AG04450 (cell line): ENCODE measurements at regions not wholly inside any gene's neighbourhood (a gene's known extent, or its start where the extent isn't known, plus 50 kb on each side); places are given as distances from the start of the nearest gene placed in this dataset.

Source experiments
- CTCF ChIA-PET: fragments of 300-600, 350-600 bp; formaldehyde crosslinking; extraction: SDS; loops from one replicate; lab custom pipeline; 2022; ENCODE audit warnings: antibody characterized with exemption, inconsistent platforms; lab: Charles Lee
- POLR2A ChIA-PET: fragments of 350-600 bp; formaldehyde crosslinking; extraction: SDS; loops from one replicate; lab custom pipeline; 2021; ENCODE audit warnings: antibody characterized with exemption, inconsistent platforms; lab: Yijun Ruan, JAX
- DNase-seq: peaks from one replicate; pipeline ENCODE4 v3.0.0-alpha.2; 2011; ENCODE audit warnings: low read depth, low spot score
- H3K27ac ChIP-seq: one replicate; pipeline ENCODE4 v1.5.1; 2012; ENCODE audit warnings: low read depth, low read length, control low read depth
- H3K27me3 ChIP-seq: one replicate; pipeline ENCODE4 v1.6.0; 2012; ENCODE audit warnings: low read length; ENCODE audit not compliant: control insufficient read depth, insufficient read depth
- H3K4me3 ChIP-seq: 2 replicates; pipeline ENCODE4 v1.5.1; 2011; ENCODE audit warnings: mild to moderate bottlenecking, low read depth, low read length, control low read depth
- H3K9me3 ChIP-seq: 2 replicates; pipeline ENCODE4 v1.5.1; 2012; ENCODE audit warnings: low read length; ENCODE audit not compliant: control insufficient read depth, insufficient read depth
- TF ChIP-seq, protein P1 (sequence below): IDR thresholded peaks from 2 replicates; pipeline ENCODE4 v1.5.1; 2011; ENCODE audit warnings: low read depth, low read length, control low read depth, inconsistent platforms

DNA sequence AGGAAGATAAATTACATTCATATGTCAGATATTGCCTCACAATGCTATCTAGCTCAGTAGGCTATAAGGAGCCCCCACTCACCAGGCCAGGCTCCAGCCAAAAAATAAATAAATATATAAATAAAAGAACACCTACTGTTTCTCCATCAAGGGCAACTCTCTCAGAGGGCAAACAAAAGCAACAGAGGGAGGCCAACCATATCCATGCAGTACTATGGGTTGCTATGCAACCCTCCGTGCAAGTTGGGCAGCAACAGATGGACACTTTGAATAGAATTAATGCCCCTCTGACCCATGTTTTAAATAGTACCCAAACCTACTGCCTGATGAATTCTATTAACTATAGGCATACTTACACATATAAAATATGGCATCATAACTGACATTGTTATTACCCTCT lies 279.8 kb upstream of the EDNRB start:
- Histone ChIP-seq H3K27me3 (no peaks in the 10 kb centered on the region), H3K27ac (no peak overlapping the region), H3K9me3 (no peaks in the 10 kb centered on the region), H3K4me3 (no peak overlapping the region)
- ChIA-PET POLR2A (no interaction called here), CTCF (no interaction called here)
- TF ChIP-seq, protein P1, sequence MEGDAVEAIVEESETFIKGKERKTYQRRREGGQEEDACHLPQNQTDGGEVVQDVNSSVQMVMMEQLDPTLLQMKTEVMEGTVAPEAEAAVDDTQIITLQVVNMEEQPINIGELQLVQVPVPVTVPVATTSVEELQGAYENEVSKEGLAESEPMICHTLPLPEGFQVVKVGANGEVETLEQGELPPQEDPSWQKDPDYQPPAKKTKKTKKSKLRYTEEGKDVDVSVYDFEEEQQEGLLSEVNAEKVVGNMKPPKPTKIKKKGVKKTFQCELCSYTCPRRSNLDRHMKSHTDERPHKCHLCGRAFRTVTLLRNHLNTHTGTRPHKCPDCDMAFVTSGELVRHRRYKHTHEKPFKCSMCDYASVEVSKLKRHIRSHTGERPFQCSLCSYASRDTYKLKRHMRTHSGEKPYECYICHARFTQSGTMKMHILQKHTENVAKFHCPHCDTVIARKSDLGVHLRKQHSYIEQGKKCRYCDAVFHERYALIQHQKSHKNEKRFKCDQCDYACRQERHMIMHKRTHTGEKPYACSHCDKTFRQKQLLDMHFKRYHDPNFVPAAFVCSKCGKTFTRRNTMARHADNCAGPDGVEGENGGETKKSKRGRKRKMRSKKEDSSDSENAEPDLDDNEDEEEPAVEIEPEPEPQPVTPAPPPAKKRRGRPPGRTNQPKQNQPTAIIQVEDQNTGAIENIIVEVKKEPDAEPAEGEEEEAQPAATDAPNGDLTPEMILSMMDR: no peak
- DNase-seq: no peak

DNA sequence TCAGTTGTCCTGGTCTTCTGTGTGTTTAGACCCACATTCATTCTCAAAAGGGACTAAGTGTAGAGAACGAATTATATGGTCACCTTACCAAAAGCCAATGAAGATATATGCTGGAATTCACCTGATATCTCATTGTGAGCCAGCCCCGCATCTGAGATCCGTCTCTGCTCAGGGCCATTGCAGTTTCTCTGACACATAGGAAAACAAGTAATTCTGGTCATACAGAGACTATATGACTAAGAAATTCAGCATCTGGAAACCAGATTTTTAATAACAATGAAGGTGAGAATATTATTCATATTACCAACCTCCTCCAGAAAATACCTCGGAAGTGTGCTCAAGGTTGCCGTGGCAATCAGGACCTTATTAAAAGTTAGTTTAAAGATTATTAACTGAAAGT lies 278.6 kb upstream of the EDNRB start:
- no peak for DNase-seq

DNA sequence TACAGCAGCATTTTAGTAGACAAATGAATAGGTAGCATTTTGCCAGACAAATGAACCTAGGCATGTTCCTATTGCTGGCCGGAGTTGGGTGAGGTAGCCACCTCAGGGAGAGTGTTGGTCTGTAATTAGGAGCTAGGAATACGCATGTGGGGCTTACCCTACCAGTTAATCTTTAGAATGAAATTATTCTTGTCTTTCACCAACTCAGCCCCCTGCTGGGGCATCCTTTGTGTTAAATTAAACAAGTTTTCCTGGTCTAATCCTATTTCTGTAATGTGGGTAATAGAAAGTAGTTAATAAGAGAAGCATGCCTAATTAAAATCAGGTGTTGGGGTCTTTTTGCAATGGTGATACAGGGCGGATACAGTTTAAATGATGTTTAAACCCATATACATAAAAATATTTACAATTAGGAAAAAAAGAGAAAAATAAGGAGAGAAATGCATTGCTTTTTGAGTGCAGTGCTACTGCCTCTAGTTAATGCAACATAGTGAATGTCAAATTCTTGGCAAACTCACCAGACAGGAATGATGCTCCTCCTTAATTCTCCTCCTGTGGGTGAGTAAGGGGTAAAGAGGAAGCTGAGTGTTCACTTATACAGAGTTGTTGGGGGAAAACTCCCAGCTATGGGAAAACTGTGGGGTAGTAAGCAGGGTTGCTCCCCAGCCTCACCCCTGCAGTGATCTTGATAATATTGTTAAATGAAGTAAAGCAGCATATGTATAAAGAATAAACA lies 276.4 kb upstream of the EDNRB start:
- DNase-seq: no peak
- H3K27me3 ChIP-seq: no peaks in the 10 kb centered on the region
- H3K4me3 ChIP-seq: no peak overlapping the region
- H3K27ac ChIP-seq: no peak overlapping the region
- ChIA-PET CTCF (no interaction called here), POLR2A (no interaction called here)
- no peaks in the 10 kb centered on the region for H3K9me3 ChIP-seq
- TF ChIP-seq, protein P1: no peak

More for the DNA sequence above, 278.6 kb upstream of the EDNRB start:
- Histone ChIP-seq H3K27ac (no peak overlapping the region), H3K4me3 (no peak overlapping the region), H3K9me3 (no peaks in the 10 kb centered on the region), H3K27me3 (no peaks in the 10 kb centered on the region)
- ChIA-PET POLR2A (no interaction called here), CTCF (no interaction called here)
- TF ChIP-seq, protein P1: no peak

DNA sequence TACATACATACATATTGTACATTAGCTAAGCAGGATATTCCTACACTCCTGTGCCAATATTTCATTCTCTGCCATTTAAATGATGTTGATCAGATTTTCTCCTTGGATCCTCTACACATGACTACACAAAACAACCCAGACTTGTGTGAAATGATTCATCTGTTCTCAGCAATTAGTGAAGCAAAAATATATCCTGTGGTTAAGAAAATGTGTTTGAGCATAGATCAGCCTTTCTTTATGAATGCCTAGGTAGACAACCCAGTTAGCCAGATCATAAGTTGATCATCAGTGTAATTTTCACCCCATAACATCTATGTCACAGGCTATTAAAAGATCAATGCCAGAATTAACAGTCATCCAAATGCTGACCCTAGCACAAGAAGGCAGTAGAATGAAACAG lies 275.2 kb upstream of the EDNRB start:
- CTCF ChIA-PET: no interaction called here
- TF ChIP-seq, protein P1: no peak
- DNase-seq: no peak

DNA sequence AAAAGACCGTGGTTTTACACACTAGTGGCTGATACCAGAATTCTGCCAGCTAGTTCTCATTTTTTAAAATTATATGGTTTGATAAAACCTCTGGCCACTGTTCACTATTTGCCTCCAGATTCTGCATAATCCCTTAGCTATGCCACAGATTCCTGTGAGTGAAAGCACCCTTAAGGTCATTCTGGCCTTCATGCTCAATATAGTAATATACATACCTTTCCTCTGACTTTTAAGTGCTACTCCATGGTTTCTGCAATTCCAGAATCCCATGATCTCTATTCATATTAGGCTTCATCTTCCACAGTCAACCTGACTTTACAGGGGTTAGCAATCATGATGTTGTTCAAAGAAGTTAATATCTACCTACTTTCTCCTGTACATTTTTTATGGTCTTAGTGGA lies 274.1 kb upstream of the EDNRB start:
- TF ChIP-seq, protein P1: no peak
- ChIA-PET CTCF (interaction anchor here (1.4 kb wide), 1 partner anchor 22 kb away, joined by 4 read pairs; no protein-coding TSS in a partner anchor), POLR2A (no interaction called here)
- DNase-seq: peak; percentile 16
- H3K27me3 ChIP-seq: no peaks in the 10 kb centered on the region
- no peak overlapping the region for H3K4me3 ChIP-seq
- H3K9me3 ChIP-seq: no peaks in the 10 kb centered on the region
- no peak overlapping the region for H3K27ac ChIP-seq

More for the DNA sequence above, 275.2 kb upstream of the EDNRB start:
- POLR2A ChIA-PET: no interaction called here
- Histone ChIP-seq H3K9me3 (no peaks in the 10 kb centered on the region), H3K4me3 (no peak overlapping the region), H3K27ac (no peak overlapping the region), H3K27me3 (no peaks in the 10 kb centered on the region)
